Panc1 (cell line): ENCODE measurements at regions not wholly inside any gene's neighbourhood (a gene's known extent, or its start where the extent isn't known, plus 50 kb on each side); places are given as distances from the start of the nearest gene placed in this dataset.

Experiments used
- SIN3A ChIP-seq: IDR thresholded peaks from 2 replicates; pipeline ENCODE4 v1.6.1; 2012; ENCODE audit warnings: low read depth, mild to moderate bottlenecking, low read length, moderate library complexity, borderline replicate concordance; ENCODE audit not compliant: insufficient read depth
- TF ChIP-seq, protein P1 (sequence below): fragments of 450-650 bp; IDR thresholded peaks from 2 replicates; pipeline ENCODE4 v1.5.1; 2017; ENCODE audit warnings: mild to moderate bottlenecking

DNA sequence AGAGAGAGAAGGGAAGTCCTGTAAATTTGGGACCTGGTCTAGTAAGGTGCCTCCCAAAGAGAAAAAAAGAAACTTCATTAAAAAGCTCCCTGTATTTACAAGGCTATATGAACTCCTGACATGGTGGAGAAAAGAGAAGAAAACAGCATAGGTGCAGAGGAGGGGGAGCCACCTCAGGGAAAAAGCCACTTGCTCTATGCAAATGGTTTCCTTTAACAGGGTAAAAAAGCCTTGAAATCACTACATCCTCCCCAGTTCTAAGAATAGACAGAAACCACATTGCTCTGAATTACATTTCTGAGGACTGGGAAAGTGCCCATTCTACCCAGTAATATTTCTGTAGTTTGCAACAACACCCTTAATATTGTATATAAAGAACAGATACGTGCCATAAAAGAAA is 165.5 kb downstream of the KLF8 start:
- TF ChIP-seq, protein P1, sequence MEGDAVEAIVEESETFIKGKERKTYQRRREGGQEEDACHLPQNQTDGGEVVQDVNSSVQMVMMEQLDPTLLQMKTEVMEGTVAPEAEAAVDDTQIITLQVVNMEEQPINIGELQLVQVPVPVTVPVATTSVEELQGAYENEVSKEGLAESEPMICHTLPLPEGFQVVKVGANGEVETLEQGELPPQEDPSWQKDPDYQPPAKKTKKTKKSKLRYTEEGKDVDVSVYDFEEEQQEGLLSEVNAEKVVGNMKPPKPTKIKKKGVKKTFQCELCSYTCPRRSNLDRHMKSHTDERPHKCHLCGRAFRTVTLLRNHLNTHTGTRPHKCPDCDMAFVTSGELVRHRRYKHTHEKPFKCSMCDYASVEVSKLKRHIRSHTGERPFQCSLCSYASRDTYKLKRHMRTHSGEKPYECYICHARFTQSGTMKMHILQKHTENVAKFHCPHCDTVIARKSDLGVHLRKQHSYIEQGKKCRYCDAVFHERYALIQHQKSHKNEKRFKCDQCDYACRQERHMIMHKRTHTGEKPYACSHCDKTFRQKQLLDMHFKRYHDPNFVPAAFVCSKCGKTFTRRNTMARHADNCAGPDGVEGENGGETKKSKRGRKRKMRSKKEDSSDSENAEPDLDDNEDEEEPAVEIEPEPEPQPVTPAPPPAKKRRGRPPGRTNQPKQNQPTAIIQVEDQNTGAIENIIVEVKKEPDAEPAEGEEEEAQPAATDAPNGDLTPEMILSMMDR = no peak
- TF ChIP-seq SIN3A = no peak
